Brain microvascular endothelial cell (primary cell): ENCODE measurements at regions not wholly inside any gene's neighbourhood (a gene's known extent, or its start where the extent isn't known, plus 50 kb on each side); places are given as distances from the start of the nearest gene placed in this dataset.

ENCODE experiments used
- DNase-seq: peaks from one replicate; pipeline ENCODE4 v3.0.0-alpha.2; 2020
- H3K27ac ChIP-seq: fragments of 250-450 bp; sonication (Bioruptor Pico); 2 replicates; pipeline ENCODE4 v1.5.1; 2020; ENCODE audit warnings: mild to moderate bottlenecking, moderate library complexity
- H3K27me3 ChIP-seq: fragments of 250-450 bp; sonication (Bioruptor Pico); replicated peaks from 2 replicates; pipeline ENCODE4 v1.5.1; 2020; ENCODE audit warnings: mild to moderate bottlenecking
- H3K36me3 ChIP-seq: fragments of 250-450 bp; sonication (Bioruptor Pico); replicated peaks from 2 replicates; pipeline ENCODE4 v1.5.1; 2020; ENCODE audit warnings: mild to moderate bottlenecking
- H3K4me3 ChIP-seq: 2 replicates; pipeline ENCODE4 v1.5.1; 2011; ENCODE audit warnings: low read depth, mild to moderate bottlenecking, control low read depth, low read length, moderate library complexity
- in situ Hi-C: cut with HindIII; loops from 2 replicates; pipeline ENCODE4 v1.10.0; 2017; ENCODE audit warnings: low sequenced_read_pairs, low pct_ligation_motif_present
- TF ChIP-seq, protein P1 (sequence below): IDR thresholded peaks from 2 replicates; pipeline ENCODE4 v1.5.1; 2011; ENCODE audit warnings: low read depth, mild to moderate bottlenecking, moderate library complexity, low read length, control low read depth, inconsistent platforms; ENCODE audit errors: missing control alignments

GRCh38 chr2:22897428-22897827 is 487.6 kb upstream of the KLHL29 start:
- DNase-seq: no peak
- TF ChIP-seq, protein P1, sequence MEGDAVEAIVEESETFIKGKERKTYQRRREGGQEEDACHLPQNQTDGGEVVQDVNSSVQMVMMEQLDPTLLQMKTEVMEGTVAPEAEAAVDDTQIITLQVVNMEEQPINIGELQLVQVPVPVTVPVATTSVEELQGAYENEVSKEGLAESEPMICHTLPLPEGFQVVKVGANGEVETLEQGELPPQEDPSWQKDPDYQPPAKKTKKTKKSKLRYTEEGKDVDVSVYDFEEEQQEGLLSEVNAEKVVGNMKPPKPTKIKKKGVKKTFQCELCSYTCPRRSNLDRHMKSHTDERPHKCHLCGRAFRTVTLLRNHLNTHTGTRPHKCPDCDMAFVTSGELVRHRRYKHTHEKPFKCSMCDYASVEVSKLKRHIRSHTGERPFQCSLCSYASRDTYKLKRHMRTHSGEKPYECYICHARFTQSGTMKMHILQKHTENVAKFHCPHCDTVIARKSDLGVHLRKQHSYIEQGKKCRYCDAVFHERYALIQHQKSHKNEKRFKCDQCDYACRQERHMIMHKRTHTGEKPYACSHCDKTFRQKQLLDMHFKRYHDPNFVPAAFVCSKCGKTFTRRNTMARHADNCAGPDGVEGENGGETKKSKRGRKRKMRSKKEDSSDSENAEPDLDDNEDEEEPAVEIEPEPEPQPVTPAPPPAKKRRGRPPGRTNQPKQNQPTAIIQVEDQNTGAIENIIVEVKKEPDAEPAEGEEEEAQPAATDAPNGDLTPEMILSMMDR: no peak
- H3K4me3 ChIP-seq: no peak overlapping the region
- H3K27ac ChIP-seq: no peak overlapping the region
- in situ Hi-C loops: no loop called here
- H3K27me3 ChIP-seq: no peaks in the 10 kb centered on the region
- H3K36me3 ChIP-seq: no peaks in the 10 kb centered on the region

DNA sequence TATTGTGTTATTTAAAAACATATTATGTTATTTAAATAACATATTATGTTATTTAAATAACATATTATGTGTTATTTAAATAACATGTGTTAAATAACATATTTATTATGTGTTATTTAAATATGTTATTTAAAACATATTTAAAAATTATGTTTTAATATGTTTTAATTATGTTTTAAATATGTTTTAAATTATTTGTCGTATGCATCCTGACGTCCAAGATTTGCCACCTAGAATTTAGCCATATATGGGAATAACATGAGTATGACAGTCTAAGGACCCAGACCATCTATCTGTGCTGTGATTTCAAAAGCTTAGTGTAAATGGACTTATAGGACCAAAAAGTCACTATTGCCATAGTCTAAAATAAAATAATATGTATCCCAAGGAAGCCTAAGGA is 484.3 kb upstream of the KLHL29 start:
- DNase-seq: no peak
- no peak overlapping the region for H3K27ac ChIP-seq
- H3K4me3 ChIP-seq: no peak overlapping the region
- H3K27me3 ChIP-seq: no peaks in the 10 kb centered on the region
- H3K36me3 ChIP-seq: no peaks in the 10 kb centered on the region
- TF ChIP-seq, protein P1: no peak
- in situ Hi-C loops: no loop called here

- TF ChIP-seq, protein P1: no peak
- Histone ChIP-seq H3K36me3 (no peaks in the 10 kb centered on the region), H3K4me3 (no peak overlapping the region), H3K27ac (no peak overlapping the region), H3K27me3 (no peaks in the 10 kb centered on the region)
- in situ Hi-C loops: no loop called here
- DNase-seq: no peak
Observed at GRCh38 chr2:22901471-22902179, 483.4 kb upstream of the KLHL29 start.

GRCh38 chr2:22902180-22902550 is 482.8 kb upstream of the KLHL29 start:
- no peaks in the 10 kb centered on the region for H3K27me3 ChIP-seq
- H3K36me3 ChIP-seq: no peaks in the 10 kb centered on the region
- TF ChIP-seq, protein P1: no peak
- DNase-seq: no peak
- in situ Hi-C loops: no loop called here
- no peak overlapping the region for H3K27ac ChIP-seq
- H3K4me3 ChIP-seq: no peak overlapping the region

DNA sequence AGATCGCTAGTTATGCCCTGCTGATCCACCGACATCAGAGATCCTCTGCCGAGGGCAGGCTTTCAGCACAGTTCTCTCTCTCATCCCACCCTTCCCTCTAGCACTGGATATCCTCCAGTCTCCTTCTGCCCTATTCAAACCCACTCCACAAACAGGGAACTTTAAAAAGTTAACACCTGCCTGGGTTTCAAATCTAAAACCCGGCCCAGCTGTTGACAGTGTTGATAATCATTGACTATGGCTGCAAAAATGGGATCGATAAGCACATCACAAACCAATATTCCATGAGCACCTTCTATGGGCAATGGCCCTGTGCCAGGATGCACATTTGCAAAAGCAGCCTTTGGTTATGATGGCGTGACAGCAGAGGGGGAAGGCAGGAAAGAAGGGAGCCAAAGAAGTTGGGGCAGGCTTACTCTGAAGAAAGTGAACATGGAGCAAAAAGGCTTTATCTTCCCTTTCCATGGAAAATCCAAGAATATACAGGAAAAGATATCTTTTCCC is 482.3 kb upstream of the KLHL29 start:
- TF ChIP-seq, protein P1: no peak
- in situ Hi-C loops: no loop called here
- DNase-seq: no peak
- no peaks in the 10 kb centered on the region for H3K36me3 ChIP-seq
- no peak overlapping the region for H3K4me3 ChIP-seq
- H3K27me3 ChIP-seq: no peaks in the 10 kb centered on the region
- no peak overlapping the region for H3K27ac ChIP-seq

GRCh38 chr2:22903616-22904015 is 481.4 kb upstream of the KLHL29 start:
- Histone ChIP-seq H3K27me3 (no peaks in the 10 kb centered on the region), H3K4me3 (no peak overlapping the region)
- in situ Hi-C loops: no loop called here

More at GRCh38 chr2:22903616-22904015, 481.4 kb upstream of the KLHL29 start:
- Histone ChIP-seq H3K27ac (no peak overlapping the region), H3K36me3 (no peaks in the 10 kb centered on the region)
- no peak for DNase-seq
- TF ChIP-seq, protein P1: no peak
